Kidney epithelial cell (primary cell): ENCODE measurements at regions not wholly inside any gene's neighbourhood (a gene's known extent, or its start where the extent isn't known, plus 50 kb on each side); places are given as distances from the start of the nearest gene placed in this dataset.

Experiments used
- DNase-seq: peaks from one replicate; pipeline ENCODE4 v3.0.0-alpha.2; 2010; ENCODE audit warnings: low read depth
- H3K27me3 ChIP-seq: 2 replicates; pipeline ENCODE4 v1.6.0; 2011; ENCODE audit warnings: low read length; ENCODE audit not compliant: control insufficient read depth, insufficient read depth
- H3K36me3 ChIP-seq: 2 replicates; pipeline ENCODE4 v1.5.1; 2011; ENCODE audit warnings: low read length; ENCODE audit not compliant: control insufficient read depth, insufficient read depth
- H3K4me3 ChIP-seq: 2 replicates; pipeline ENCODE4 v1.5.1; 2011; ENCODE audit warnings: low read depth, mild to moderate bottlenecking, control low read depth, low read length
- CTCF ChIP-seq: IDR thresholded peaks from 2 replicates; pipeline ENCODE4 v1.5.1; 2011; ENCODE audit warnings: mild to moderate bottlenecking, moderate library complexity, low read length, control low read depth, inconsistent platforms; ENCODE audit not compliant: insufficient read depth, poor library complexity, severe bottlenecking

GRCh38 chr3:177921153-177921552 is 615.1 kb upstream of the KCNMB2 start:
- TF ChIP-seq CTCF: no peak
- H3K36me3 ChIP-seq: no peaks in the 10 kb centered on the region
- DNase-seq: no peak

GRCh38 chr3:177924261-177924660 is 612.0 kb upstream of the KCNMB2 start:
- TF ChIP-seq CTCF: no peak
- no peak for DNase-seq
- no peaks in the 10 kb centered on the region for H3K27me3 ChIP-seq
- no peaks in the 10 kb centered on the region for H3K36me3 ChIP-seq
- H3K4me3 ChIP-seq: no peak overlapping the region

More at GRCh38 chr3:177921153-177921552, 615.1 kb upstream of the KCNMB2 start:
- H3K4me3 ChIP-seq: no peak overlapping the region
- no peaks in the 10 kb centered on the region for H3K27me3 ChIP-seq

- H3K27me3 ChIP-seq: no peaks in the 10 kb centered on the region
- no peak for DNase-seq
- TF ChIP-seq CTCF: no peak
- no peaks in the 10 kb centered on the region for H3K36me3 ChIP-seq
- no peak overlapping the region for H3K4me3 ChIP-seq
These were observed 607.9 kb upstream of the KCNMB2 start for GRCh38 chr3:177928172-177928873.

GRCh38 chr3:177929310-177929709 is 606.9 kb upstream of the KCNMB2 start:
- Histone ChIP-seq H3K4me3 (no peak overlapping the region), H3K36me3 (no peaks in the 10 kb centered on the region), H3K27me3 (no peaks in the 10 kb centered on the region)
- TF ChIP-seq CTCF: no peak
- no peak for DNase-seq

- Histone ChIP-seq H3K27me3 (no peaks in the 10 kb centered on the region), H3K36me3 (no peaks in the 10 kb centered on the region), H3K4me3 (no peak overlapping the region)
- no peak for TF ChIP-seq CTCF
- no peak for DNase-seq
These were observed 605.5 kb upstream of the KCNMB2 start for GRCh38 chr3:177930771-177931170.

GRCh38 chr3:177931346-177931745 is 604.9 kb upstream of the KCNMB2 start:
- DNase-seq: no peak
- TF ChIP-seq CTCF: no peak
- H3K4me3 ChIP-seq: no peak overlapping the region
- H3K36me3 ChIP-seq: no peaks in the 10 kb centered on the region
- no peaks in the 10 kb centered on the region for H3K27me3 ChIP-seq
